Adrenal gland (tissue), 9 donors: ENCODE measurements at regions not wholly inside any gene's neighbourhood (a gene's known extent, or its start where the extent isn't known, plus 50 kb on each side); places are given as distances from the start of the nearest gene placed in this dataset.

Source experiments
- DNase-seq, 7 donors: peaks; one replicate each; pipeline ENCODE4 v3.0.0-alpha.2; 2019 to 2020
- H3K27ac ChIP-seq, 5 donors: fragments of 200-600 bp; sonication (generic) in 4 of 5; 1 replicate in 3 of 5; 2 replicates in 2 of 5; pipeline versions ENCODE4 v1.5.1 to v1.8.0; 2016 to 2020; ENCODE audit warnings: mild to moderate bottlenecking in 1 of 5
- H3K27me3 ChIP-seq: fragments of 200-600 bp; 2 replicates; pipeline ENCODE4 v1.8.0; 2021
- H3K36me3 ChIP-seq, 2 donors: fragments of 200-600 bp; replicated peaks in 1 of 2; 1 replicate in 1 of 2; 2 replicates in 1 of 2; pipeline versions ENCODE4 v1.5.1 to v1.8.0; 2018 to 2022
- H3K4me1 ChIP-seq, 2 donors: fragments of 200-600 bp; replicated peaks in 1 of 2; 1 replicate in 1 of 2; 2 replicates in 1 of 2; pipeline versions ENCODE4 v1.5.1 to v1.8.0; 2018 to 2021
- H3K4me3 ChIP-seq, 4 donors: fragments of 200-600 bp; sonication (generic) in 3 of 4; one replicate each; pipeline ENCODE4 v1.5.1; 2016 to 2018
- H3K9me3 ChIP-seq, 3 donors: fragments of 200-600 bp; sonication (generic) in 1 of 3; replicated peaks in 1 of 3; 1 replicate in 2 of 3; 2 replicates in 1 of 3; pipeline versions ENCODE4 v1.5.1 to v1.8.0; 2016 to 2021
- POLR2A ChIP-seq, 2 donors: fragments of 450-650 bp; IDR thresholded peaks; one replicate each; pipeline ENCODE4 v1.6.1; 2017; ENCODE audit warnings: antibody characterized with exemption in 2 of 2, mild to moderate bottlenecking in 2 of 2, moderate library complexity in 1 of 2
- WGBS, 4 donors: extraction: QIAGEN DNeasy Blood & Tissue Kit in 2 of 4; methylation state at CpG; one replicate each; pipeline versions ENCODE4 v1.1.5 to v1.1.7; 2013 to 2017; 5-methylcytosine and 5-hydroxymethylcytosine counted together
- intact Hi-C, 2 donors: fragments of 100-400 bp; cut with DNase I; formaldehyde crosslinking; loops; one replicate each; pipeline versions ENCODE4 v1.14.1 to v1.15.0; 2022 to 2023
- TF ChIP-seq, protein P1 (sequence below), 6 experiments: fragments of 450-650 bp in 4 of 6; fragments of 200-600 bp in 2 of 6; sonication (generic) in 1 of 6; IDR thresholded peaks; 1 replicate in 5 of 6; 2 replicates in 1 of 6; pipeline versions ENCODE4 v1.5.1 to v1.8.0; 2016 to 2021; ENCODE audit warnings: antibody characterized with exemption in 6 of 6, mild to moderate bottlenecking in 2 of 6, moderate library complexity in 1 of 6
- donor health status: healthy with polysubstance abuse.
- donor health status: Bipolar disorder and iron deficiency.
- donor health status: DM: yes; HTN: yes; CAD: no.
- donor health status: DM: no; HTN: no; CAD: no.
- donor health status: DM: no; HTN: no; CAD: no.

DNA sequence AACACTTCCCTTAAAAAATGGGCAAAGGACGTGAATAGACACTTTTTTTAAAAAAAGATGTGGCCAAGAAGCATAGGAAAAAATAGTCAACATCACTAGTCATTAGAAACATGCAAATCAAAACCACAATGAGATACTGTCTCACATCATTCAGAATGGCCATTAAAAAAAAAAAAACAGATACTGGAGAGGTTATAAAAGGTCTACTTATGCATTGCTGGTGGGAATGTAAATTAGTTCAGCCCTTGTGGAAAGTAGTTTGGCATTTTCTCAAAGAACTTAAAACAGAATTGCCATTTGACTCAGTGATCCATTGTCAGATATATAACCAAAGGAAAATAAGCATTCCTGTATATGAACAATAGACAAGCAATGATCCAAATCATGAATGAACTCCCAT, 352.8 kb upstream of the EPHA5 start:
- intact Hi-C loops, result no loop called here
- no peak for DNase-seq
- H3K36me3 ChIP-seq, result no peaks in the 10 kb centered on the region
- H3K27ac ChIP-seq, result no peak overlapping the region
- no peaks in the 10 kb centered on the region for H3K9me3 ChIP-seq
- 33 to 52% (median 43%) methylated on average over 1 of the region's 1 CpG for WGBS, 4 donors
- no peak overlapping the region for H3K4me3 ChIP-seq
- TF ChIP-seq POLR2A (IDR thresholded peaks at IDR 0.05), result no peak
- TF ChIP-seq, protein P1, sequence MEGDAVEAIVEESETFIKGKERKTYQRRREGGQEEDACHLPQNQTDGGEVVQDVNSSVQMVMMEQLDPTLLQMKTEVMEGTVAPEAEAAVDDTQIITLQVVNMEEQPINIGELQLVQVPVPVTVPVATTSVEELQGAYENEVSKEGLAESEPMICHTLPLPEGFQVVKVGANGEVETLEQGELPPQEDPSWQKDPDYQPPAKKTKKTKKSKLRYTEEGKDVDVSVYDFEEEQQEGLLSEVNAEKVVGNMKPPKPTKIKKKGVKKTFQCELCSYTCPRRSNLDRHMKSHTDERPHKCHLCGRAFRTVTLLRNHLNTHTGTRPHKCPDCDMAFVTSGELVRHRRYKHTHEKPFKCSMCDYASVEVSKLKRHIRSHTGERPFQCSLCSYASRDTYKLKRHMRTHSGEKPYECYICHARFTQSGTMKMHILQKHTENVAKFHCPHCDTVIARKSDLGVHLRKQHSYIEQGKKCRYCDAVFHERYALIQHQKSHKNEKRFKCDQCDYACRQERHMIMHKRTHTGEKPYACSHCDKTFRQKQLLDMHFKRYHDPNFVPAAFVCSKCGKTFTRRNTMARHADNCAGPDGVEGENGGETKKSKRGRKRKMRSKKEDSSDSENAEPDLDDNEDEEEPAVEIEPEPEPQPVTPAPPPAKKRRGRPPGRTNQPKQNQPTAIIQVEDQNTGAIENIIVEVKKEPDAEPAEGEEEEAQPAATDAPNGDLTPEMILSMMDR (IDR thresholded peaks at IDR 0.05), result no peak
- no peaks in the 10 kb centered on the region for H3K4me1 ChIP-seq
- no peaks in the 10 kb centered on the region for H3K27me3 ChIP-seq

DNA sequence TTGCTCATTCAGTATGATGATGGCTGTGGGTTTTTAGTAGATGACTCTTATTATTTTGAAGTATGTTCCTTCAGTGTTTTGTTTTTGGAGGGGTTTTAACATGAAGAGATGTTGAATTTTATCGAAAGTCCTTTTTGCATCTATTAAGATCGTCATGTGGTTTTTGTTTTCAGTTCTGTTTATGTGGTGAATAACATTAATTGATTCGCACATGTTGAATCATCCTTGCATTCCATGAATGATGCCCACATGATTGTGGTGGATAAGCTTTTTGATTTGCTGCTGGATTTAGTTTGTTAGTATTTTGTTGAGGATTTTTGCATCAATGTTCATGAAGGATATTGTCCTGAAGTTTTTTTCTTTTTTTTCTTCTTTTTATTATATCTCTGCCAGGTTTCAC, 347.4 kb upstream of the EPHA5 start:
- Histone ChIP-seq H3K4me1 (no peaks in the 10 kb centered on the region), H3K9me3 (no peaks in the 10 kb centered on the region), H3K27me3 (no peaks in the 10 kb centered on the region), H3K36me3 (no peaks in the 10 kb centered on the region), H3K4me3 (no peak overlapping the region), H3K27ac (no peak overlapping the region)
- TF ChIP-seq, protein P1 (IDR thresholded peaks at IDR 0.05), result no peak
- TF ChIP-seq POLR2A (IDR thresholded peaks at IDR 0.05), result no peak
- intact Hi-C loops, result no loop called here
- DNase-seq, result no peak
- WGBS, 4 donors, result 78 to 80% (median 79%) methylated on average over 3 of the region's 3 CpGs

DNA sequence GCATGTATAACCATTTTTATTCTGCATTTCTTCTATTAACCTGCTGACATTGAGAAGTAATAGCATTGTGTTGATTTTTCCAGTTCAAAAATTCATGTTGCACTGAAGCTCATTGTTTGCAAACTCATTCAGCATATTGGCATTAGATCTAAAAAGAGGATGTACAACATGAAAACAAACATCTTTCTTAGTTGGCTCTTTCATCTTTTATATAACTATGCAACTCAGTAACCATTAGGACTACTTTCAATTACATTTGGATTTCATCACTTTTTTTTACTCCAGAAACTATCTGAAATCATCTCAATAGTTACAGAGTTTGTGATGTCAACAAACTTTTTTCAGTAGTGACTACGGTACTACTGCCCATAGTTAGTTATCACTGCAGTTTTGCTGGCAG, 346.0 kb upstream of the EPHA5 start:
- TF ChIP-seq POLR2A (IDR thresholded peaks at IDR 0.05), result no peak
- TF ChIP-seq, protein P1 (IDR thresholded peaks at IDR 0.05), result no peak
- Histone ChIP-seq H3K27me3 (no peaks in the 10 kb centered on the region), H3K27ac (no peak overlapping the region), H3K9me3 (no peaks in the 10 kb centered on the region), H3K4me1 (no peaks in the 10 kb centered on the region), H3K4me3 (no peak overlapping the region), H3K36me3 (no peaks in the 10 kb centered on the region)
- 55 to 77% (median 70%) methylated on average over 1 of the region's 1 CpG for WGBS, 4 donors
- intact Hi-C loops, result no loop called here
- no peak for DNase-seq

DNA sequence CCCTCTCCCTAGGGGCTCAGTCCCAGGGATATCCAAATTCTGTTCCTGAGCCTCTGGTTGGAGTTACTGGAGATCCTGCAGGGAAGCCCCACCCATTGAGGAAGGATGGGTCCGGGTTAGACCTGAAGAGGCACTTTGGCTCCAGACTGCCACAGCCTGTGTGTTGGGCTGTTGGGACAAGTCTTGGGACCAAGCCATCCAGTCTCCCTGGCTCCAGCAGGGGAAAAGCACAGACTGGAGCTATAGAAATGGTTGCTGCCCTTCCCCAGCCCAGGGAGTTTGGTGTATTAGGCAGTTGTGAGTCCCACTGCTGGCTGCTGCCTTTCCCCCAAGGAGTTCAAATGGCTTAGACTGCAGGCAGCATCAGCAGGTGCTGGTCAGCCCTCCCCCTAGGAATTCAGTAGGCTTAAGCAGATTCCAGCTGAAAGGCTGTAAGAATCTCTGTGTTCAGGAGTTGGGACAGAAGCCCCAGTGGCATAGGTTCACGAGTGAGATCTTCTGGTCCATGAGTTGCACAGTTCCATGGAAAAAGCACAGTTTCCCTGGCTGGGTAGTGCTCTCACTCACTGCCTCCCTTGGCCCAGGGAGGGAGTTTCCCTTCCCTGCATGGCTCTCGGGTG, 344.0 kb upstream of the EPHA5 start:
- H3K27ac ChIP-seq, result no peak overlapping the region
- H3K36me3 ChIP-seq, result no peaks in the 10 kb centered on the region
- 17 to 35% (median 18%) methylated on average over 2 to 3 of the region's 3 CpGs; no CpG with 5 or more reads in 1 of the 4 donors for WGBS, 4 donors
- no peaks in the 10 kb centered on the region for H3K27me3 ChIP-seq
- H3K4me1 ChIP-seq, result no peaks in the 10 kb centered on the region
- DNase-seq, result no peak
- no peak overlapping the region for H3K4me3 ChIP-seq
- H3K9me3 ChIP-seq, result no peaks in the 10 kb centered on the region
- TF ChIP-seq, protein P1 (IDR thresholded peaks at IDR 0.05), result no peak
- no peak for TF ChIP-seq POLR2A (IDR thresholded peaks at IDR 0.05)
- intact Hi-C loops, result no loop called here
